DOHH2 (cell line): ENCODE measurements at regions not wholly inside any gene's neighbourhood (a gene's known extent, or its start where the extent isn't known, plus 50 kb on each side); places are given as distances from the start of the nearest gene placed in this dataset.

Experiments
- H3F3A ChIP-seq: fragments of 200-600 bp; sonication (generic), shearing (Covaris generic); 2 replicates; pipeline ENCODE4 v1.6.0; 2016; ENCODE audit warnings: antibody characterized with exemption, mild to moderate bottlenecking; ENCODE audit not compliant: control insufficient read depth, insufficient read depth
- H3K27ac ChIP-seq: fragments of 200-600 bp; sonication (generic); 2 replicates; pipeline ENCODE4 v1.5.1; 2014; ENCODE audit warnings: low read depth, mild to moderate bottlenecking, low read length, moderate library complexity
- H3K27me3 ChIP-seq: fragments of 200-600 bp; sonication (generic); 2 replicates; pipeline ENCODE4 v1.6.1; 2014; ENCODE audit warnings: mild to moderate bottlenecking, low read length, mixed read lengths; ENCODE audit not compliant: control insufficient read depth
- H3K36me3 ChIP-seq: fragments of 200-600 bp; sonication (generic); 2 replicates; pipeline ENCODE4 v1.6.1; 2014; ENCODE audit warnings: mild to moderate bottlenecking, low read length, moderate library complexity, mixed read lengths; ENCODE audit not compliant: control insufficient read depth
- H3K4me1 ChIP-seq: fragments of 200-600 bp; sonication (generic); 2 replicates; pipeline ENCODE4 v1.6.1; 2014; ENCODE audit warnings: mild to moderate bottlenecking, low read length, mixed read lengths; ENCODE audit not compliant: control insufficient read depth
- H3K4me2 ChIP-seq: fragments of 200-600 bp; sonication (generic); 2 replicates; pipeline ENCODE4 v1.6.0; 2014; ENCODE audit warnings: mild to moderate bottlenecking, low read length, moderate library complexity
- H3K4me3 ChIP-seq: fragments of 200-600 bp; sonication (generic); 2 replicates; pipeline ENCODE4 v1.5.1; 2014; ENCODE audit warnings: mild to moderate bottlenecking, low read length, mixed read lengths
- H3K79me2 ChIP-seq: fragments of 200-600 bp; sonication (generic); 2 replicates; pipeline ENCODE4 v1.6.1; 2014; ENCODE audit warnings: mild to moderate bottlenecking, low read length, mixed read lengths; ENCODE audit not compliant: control insufficient read depth
- H3K9me2 ChIP-seq: fragments of 200-600 bp; sonication (generic); replicated peaks from 2 replicates; pipeline ENCODE4 v1.6.1; 2014; ENCODE audit warnings: mild to moderate bottlenecking, low read length, mixed read lengths; ENCODE audit not compliant: control insufficient read depth
- H3K9me3 ChIP-seq: fragments of 200-600 bp; sonication (generic); 2 replicates; pipeline ENCODE4 v1.6.1; 2014; ENCODE audit warnings: antibody characterized with exemption, low read length, mixed read lengths; ENCODE audit not compliant: control insufficient read depth, insufficient read depth
- H4K20me1 ChIP-seq: fragments of 200-600 bp; sonication (generic); 2 replicates; pipeline ENCODE4 v1.6.0; 2014; ENCODE audit warnings: low read depth, mild to moderate bottlenecking, antibody characterized with exemption, low read length, moderate library complexity; ENCODE audit not compliant: control insufficient read depth, insufficient read depth
- EZH2phosphoT487 ChIP-seq: fragments of 200-600 bp; sonication (generic); IDR thresholded peaks from 2 replicates; pipeline ENCODE4 v1.6.1; 2017; ENCODE audit warnings: borderline replicate concordance, mild to moderate bottlenecking, antibody characterized with exemption, low read length, moderate library complexity, mixed read lengths
- TF ChIP-seq, protein P1 (sequence below): fragments of 200-600 bp; sonication (generic); IDR thresholded peaks from one replicate; pipeline ENCODE4 v1.5.1; 2014; ENCODE audit warnings: antibody characterized with exemption, mild to moderate bottlenecking, low read depth, low read length; ENCODE audit not compliant: poor library complexity, severe bottlenecking

DNA sequence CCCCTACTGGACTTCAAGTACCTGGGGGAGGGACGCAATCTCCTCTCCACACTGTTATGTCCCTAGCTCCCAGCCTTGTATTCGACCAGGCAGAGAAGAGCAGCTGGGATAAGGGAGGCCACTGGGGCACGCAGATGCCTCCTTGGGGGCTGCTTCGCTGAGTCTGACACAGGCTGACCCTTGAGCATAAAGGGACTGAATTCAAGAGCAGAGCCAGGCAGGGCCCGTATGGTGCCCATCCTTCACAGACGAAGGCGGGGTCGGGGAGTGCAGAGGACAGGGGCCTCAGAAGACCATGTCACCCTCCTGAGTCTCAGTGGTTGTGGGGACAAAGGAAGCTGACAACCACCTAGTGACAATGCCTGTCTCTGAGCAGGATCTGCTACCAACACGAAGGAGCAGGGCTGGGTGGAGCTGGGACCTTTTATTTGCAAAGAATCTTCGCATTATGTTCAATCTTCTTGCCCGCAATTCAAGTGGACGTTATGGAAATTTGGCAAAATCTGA, 124.6 kb downstream of the TUBA3C start:
- H3F3A ChIP-seq, result no peaks in the 10 kb centered on the region
- H3K9me3 ChIP-seq, result peaks cover 70% of the 10 kb centered on the region
- TF ChIP-seq, protein P1, sequence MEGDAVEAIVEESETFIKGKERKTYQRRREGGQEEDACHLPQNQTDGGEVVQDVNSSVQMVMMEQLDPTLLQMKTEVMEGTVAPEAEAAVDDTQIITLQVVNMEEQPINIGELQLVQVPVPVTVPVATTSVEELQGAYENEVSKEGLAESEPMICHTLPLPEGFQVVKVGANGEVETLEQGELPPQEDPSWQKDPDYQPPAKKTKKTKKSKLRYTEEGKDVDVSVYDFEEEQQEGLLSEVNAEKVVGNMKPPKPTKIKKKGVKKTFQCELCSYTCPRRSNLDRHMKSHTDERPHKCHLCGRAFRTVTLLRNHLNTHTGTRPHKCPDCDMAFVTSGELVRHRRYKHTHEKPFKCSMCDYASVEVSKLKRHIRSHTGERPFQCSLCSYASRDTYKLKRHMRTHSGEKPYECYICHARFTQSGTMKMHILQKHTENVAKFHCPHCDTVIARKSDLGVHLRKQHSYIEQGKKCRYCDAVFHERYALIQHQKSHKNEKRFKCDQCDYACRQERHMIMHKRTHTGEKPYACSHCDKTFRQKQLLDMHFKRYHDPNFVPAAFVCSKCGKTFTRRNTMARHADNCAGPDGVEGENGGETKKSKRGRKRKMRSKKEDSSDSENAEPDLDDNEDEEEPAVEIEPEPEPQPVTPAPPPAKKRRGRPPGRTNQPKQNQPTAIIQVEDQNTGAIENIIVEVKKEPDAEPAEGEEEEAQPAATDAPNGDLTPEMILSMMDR, result no peak
- TF ChIP-seq EZH2phosphoT487, result no peak

DNA sequence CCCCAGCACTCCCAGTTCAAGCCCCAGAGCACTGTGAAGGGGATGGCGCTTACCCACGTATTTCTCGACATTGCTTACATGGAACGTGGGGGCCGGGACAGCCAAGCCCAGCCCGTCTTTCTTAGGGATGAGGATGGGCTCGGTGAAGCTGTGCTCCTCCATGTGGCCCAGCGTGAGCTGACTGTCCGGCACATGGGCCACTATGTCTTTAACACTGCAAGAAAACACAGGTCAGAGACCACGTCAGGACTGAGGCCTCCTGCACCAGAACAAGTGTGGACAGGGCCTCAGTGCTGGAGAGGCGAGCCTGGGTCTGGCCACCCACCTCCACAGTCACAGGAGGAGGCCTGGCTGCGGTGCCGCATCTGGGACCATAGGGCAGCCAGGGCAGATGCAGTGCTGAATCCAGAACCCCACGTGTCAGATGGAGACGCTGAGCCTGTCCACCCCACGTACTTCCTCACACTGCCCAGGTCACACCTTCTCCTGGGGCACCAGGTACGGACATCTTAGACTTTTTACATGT, 125.2 kb downstream of the TUBA3C start:
- Histone ChIP-seq H3K4me2 (no peak overlapping the region), H3K79me2 (no peaks in the 10 kb centered on the region), H3F3A (no peaks in the 10 kb centered on the region), H4K20me1 (no peaks in the 10 kb centered on the region), H3K27me3 (no peaks in the 10 kb centered on the region), H3K27ac (no peak overlapping the region), H3K36me3 (no peaks in the 10 kb centered on the region), H3K9me3 (peaks cover 72% of the 10 kb centered on the region), H3K4me3 (no peak overlapping the region), H3K4me1 (no peaks in the 10 kb centered on the region), H3K9me2 (no peaks in the 10 kb centered on the region)
- TF ChIP-seq, protein P1, result no peak
- TF ChIP-seq EZH2phosphoT487, result no peak

More for the DNA sequence above, 124.6 kb downstream of the TUBA3C start:
- H3K4me1 ChIP-seq, result no peaks in the 10 kb centered on the region
- H3K27ac ChIP-seq, result no peak overlapping the region
- no peaks in the 10 kb centered on the region for H4K20me1 ChIP-seq
- no peaks in the 10 kb centered on the region for H3K79me2 ChIP-seq
- H3K4me2 ChIP-seq, result no peak overlapping the region
- H3K9me2 ChIP-seq, result no peaks in the 10 kb centered on the region
- H3K36me3 ChIP-seq, result no peaks in the 10 kb centered on the region
- H3K27me3 ChIP-seq, result no peaks in the 10 kb centered on the region
- no peak overlapping the region for H3K4me3 ChIP-seq

- Histone ChIP-seq H3K4me1 (no peaks in the 10 kb centered on the region), H3K79me2 (no peaks in the 10 kb centered on the region), H3K36me3 (no peaks in the 10 kb centered on the region), H3K4me3 (no peak overlapping the region), H3K27me3 (no peaks in the 10 kb centered on the region), H4K20me1 (no peaks in the 10 kb centered on the region), H3K27ac (no peak overlapping the region), H3K9me2 (no peaks in the 10 kb centered on the region), H3K4me2 (no peak overlapping the region), H3F3A (no peaks in the 10 kb centered on the region), H3K9me3 (peaks cover 71% of the 10 kb centered on the region)
- TF ChIP-seq EZH2phosphoT487, result no peak
These were observed 126.0 kb downstream of the TUBA3C start for GRCh38 chr13:19055611-19056010.

- Histone ChIP-seq H3K9me2 (no peaks in the 10 kb centered on the region), H3K79me2 (no peaks in the 10 kb centered on the region), H4K20me1 (no peaks in the 10 kb centered on the region), H3K4me3 (no peak overlapping the region), H3K4me1 (no peaks in the 10 kb centered on the region), H3K9me3 (peaks cover 60% of the 10 kb centered on the region), H3K36me3 (no peaks in the 10 kb centered on the region), H3K27ac (no peak overlapping the region), H3F3A (no peaks in the 10 kb centered on the region), H3K27me3 (no peaks in the 10 kb centered on the region), H3K4me2 (no peak overlapping the region)
- TF ChIP-seq, protein P1, result no peak
- no peak for TF ChIP-seq EZH2phosphoT487
These were observed 128.1 kb downstream of the TUBA3C start for GRCh38 chr13:19053561-19053960.
